NCI-H1694 (cell line): ENCODE measurements at regions not wholly inside any gene's neighbourhood (a gene's known extent, or its start where the extent isn't known, plus 50 kb on each side); places are given as distances from the start of the nearest gene placed in this dataset.

Experiments
- DNase-seq: peaks from one replicate; lab custom pipeline; 2025; lab: John Stamatoyannopoulos, UW

DNA sequence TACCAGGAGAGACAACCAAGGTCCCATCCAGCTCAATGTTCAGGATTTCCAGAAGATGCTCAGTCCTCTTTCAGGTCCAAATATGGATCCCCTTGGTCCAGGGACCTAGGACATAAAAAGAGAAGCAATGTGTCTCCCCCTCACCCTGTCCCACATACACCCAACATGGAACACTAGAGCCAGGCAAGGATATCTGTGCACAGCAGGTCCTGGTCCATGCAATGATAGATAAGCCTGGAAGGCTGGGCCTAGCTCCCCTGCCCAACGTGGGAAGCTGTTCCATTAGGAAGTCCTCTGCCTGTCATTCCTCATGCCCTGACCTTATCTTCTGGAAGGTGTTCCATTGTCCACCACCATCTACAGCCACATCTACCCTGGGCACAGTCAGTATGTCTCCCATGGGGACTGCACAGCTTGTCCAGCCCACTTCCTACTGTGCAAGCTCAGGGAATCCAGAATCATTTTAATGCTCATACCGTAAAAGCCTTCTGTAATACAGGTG, 1434.8 kb downstream of the TBC1D22A start:
- no peak for DNase-seq

DNA sequence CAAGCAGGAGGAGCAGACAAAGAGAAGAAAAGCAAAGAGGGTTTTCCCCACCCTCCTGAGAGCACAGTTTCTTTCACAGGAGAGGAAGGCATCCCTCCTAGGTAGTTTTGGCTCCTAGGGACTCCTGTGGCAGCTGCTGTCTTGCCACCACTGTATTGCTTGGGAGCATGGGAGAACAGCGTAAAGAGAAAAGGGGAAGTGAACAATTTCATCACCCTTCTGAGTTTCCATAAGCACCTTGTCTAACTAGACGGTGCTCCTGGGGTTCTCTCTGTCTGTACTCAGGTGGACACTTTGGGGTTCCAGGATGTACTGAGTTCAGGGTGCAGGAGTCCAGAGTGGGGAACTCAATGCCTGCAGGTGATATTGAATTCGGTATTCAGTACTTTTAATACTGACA, 1430.5 kb downstream of the TBC1D22A start:
- no peak for DNase-seq

DNA sequence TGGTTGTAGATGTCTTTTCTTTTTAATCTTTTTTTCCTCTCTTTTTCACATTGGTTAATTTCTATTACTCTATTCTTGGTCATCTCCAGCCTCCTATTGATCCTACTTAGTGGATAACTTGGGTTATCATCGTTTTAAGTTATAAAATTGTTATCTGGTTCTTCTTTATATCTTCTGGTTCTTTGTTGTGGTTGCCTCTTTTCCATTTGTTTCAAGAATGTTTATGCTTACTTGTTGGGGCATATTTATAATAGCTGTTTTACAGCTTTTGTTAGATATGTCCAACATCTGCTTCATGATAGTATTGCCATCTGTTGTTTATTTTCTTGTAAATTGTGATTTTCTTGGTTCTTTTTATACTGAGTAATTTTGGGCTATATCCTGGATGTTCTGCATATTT, 1429.6 kb downstream of the TBC1D22A start:
- no peak for DNase-seq

DNA sequence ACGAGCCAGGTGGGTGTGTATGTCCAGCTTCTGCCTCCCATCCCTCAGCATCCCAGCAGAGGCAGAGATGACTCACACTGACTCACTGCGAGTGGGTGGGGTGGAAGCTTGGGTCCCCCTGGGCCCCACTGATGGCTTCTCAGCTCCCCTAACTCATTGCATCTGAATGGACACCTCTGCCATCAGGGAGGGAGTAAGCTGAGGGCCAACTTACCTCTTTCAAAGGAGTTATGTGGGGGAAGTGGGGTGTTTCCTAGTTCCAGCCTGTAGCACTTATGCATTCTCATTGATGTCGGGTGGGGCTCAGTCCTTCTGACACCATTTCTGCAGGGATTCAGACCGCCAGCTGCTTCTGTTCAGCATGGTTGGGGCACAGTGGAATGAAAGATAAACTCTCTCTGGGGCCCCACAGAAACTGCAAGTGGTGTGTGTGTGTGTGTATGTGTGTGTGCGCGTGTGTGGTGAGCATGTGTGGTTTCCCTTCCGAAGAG, 1425.8 kb downstream of the TBC1D22A start:
- no peak for DNase-seq

DNA sequence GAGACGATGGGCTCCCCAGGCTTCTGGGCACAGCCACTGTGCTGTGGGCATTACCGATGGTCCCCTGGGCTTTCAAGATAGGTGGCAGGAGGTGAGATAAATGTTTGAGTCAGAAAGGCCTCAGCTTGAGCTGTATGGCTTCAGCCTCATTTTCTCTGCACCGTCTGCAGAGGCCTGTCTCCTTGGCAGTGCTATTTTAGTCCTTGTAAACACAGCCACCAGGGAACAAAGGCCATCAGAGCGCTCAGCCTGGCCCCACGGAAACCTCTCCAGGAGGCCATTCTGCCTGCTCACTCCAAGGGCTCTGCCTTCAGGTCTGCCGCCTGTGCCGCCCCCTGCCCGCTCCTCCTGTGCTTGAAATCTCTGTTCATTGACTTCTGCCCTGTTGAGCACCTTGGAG, 1424.9 kb downstream of the TBC1D22A start:
- no peak for DNase-seq

DNA sequence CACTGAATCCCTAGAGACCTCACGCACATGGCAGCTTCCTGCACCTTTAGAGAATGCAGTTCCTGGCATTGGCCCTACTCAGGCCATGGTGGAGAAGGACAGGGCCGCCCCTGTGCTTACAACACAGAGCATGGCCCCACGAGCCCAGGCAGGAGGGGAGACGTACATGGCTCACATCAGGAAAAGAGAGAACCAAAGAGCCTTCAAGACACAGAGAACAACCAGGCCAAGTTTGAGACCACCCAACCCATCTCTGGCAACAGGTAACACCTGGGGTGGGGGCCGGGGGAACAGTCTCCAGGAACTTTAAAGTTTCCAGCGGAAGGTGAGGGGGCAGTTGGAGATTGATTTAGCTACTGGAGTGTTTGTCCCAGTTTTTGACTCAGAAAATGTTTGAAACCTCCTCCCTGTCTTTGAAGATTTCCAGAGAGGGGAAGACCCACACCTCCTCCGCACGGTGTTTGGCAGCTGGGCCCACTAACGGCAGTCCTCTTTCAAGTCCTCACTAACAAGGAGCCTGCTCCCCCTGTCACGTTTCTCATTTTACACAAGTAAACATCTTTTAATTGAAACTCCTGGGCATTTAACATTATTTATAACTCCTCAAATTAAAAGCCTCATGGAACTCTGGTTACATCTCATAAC, 1423.8 kb downstream of the TBC1D22A start:
- DNase-seq, result no peak

DNA sequence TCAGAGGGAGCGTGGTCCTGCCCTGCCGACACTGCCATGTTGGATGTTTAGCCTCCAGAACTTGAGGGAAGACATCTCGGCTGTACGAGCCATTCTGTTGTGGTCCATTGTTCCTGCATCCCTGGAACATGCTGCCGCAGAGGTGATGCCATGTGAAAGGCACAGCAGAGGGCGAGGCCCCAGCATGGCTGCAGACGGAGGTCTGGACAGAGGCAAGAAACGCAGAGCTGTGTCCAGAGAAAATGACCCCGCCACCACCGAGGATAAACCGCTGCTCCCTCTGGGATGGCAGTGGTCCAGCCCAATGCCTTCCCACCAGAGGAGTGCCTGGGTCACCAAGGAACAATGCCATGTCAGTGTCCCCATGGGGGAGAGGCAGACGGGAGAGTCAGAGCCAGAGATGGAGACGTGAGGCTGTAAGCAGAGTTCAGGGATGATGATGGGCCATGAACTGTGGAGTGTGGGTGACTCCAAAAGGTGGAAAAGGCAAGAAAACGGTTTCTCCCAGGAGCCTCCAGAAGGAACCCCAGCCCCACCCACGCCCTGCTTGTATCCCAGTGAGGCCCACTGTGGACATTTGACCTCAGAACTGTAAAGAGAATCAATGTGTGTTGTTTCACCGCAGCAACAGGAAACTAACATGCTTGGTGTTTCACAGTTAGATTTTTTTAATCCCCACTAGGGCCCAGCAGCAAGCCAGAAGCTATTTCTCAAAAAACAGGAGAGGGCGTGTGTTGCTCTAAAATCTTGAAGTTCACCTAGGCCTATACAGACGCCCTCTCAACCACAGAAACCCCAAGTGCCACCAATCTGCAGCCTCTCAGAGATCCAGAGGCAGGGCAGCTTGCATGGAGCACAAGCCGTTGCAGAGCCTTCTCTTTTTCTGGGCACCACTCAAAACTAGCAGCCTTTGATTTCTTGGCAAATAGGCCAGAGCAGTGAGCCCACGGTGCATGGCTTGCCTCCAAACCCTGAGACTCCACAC, 1422.9 kb downstream of the TBC1D22A start:
- DNase-seq, result no peak

DNA sequence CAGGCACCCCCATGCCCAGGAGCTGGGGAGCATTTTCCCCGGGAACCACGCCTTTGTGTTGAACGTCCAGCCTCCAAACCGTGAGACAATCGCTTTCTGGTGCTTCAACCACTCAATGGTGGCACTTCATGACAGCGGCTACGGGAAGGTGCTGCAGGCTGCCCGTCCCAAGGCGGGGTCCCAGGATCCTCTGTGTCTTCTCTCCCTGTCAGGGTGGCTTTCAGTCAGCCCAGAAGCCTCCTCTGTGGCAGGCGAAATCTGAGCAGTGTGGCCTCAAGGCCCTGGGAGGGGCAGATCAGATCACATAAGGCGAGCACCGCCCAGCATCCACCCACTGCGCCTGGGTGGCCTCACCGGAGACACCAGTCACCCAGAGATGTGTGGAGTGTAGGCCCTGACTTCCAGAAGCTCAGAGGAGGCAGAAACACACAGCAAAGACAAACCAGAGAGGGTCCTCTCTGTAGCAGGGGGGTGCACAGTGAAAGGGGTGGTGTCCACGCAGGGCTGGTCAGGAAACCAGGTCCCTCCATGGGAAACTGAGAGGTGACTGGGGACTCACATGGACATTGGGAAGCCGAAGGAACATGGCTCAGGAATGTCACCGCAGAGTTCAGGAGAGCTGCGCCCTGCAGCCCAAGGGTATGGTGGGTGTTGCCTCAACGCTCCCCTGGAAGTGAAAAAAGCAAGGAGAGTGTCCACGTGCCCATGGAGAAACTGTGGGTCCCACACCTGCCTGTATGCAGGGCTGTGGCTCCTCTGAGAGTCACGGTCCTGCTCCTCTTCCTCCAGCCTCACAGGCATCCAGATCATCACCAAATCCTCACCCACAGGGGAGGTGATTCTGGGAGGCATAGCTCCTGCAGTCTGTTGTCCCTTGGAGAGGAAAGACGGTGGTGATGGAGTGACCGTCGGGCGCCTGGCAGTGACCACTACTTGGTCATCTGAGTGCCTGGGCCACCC, 1420.7 kb downstream of the TBC1D22A start:
- no peak for DNase-seq

DNA sequence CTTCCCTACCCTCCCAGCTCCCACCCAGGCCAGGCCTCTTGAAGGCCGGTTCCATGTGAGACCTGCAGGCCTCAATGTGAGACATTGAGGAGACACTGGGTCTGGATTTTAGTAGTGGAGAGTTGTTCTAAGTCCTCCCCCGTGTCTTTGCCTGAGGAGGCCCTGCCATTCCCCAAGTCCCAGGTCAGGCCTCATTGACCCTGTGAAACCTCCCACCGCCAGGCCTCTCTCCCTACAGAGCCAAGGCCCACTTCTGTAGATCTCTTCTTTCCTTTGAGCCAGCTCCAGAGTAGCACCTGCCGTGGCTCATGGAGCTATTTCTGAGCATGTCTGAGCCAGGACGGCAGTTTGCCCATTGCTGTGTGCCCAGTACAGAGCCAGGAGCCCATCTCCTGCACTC, 1419.6 kb downstream of the TBC1D22A start:
- no peak for DNase-seq

DNA sequence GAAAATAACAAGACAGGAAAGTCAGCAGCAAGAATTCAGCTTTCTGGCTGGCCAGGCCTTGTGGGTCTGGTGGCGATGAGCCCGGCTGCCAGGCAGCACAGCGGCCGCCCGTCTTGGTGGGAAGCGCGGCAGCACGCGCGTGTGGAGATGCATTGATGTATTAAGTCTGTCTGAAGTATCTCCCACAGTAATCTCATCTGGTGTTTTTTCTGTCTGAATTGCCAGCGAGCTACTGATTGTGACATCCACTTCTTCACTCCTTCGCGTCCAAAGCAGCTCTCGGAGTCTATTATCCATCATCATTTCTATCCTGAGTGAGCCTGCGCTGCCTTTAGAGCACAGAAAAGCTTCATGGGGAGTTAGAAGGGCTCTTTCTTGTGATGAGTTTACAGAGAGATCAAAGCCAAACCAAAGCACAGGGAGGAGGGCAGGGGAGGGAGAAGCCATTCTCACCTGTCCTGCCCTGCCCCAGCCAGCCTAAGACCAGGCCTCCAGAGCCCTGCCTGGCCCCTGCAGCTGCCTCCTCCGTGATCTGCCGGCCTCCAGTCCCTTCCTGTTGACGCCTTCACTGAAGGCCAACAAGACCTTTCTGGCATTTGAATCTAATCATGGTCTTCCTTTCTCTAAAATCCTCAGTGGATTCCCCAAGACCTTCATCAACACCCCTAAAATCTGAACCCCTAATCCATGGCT, 1419.0 kb downstream of the TBC1D22A start:
- DNase-seq, result no peak

DNA sequence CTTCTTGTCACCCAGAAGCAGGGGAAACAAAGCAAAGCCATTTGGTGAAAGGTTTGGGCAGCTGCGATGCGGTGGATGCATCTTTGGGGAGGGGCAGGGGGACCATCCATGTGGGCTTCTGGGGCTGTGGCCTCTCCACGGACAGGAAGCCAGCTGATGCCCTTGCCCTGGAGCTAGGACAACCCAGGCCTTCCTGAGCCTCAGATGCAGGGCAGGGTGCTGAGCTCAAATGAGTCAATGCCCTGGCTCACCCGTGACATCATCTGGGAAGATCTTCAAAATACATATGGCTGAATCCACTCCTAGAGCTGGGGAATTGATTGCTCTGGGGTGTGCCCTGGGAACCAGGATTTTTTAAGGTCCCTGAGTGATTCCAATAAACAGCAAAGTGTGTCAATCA, 1418.2 kb downstream of the TBC1D22A start:
- DNase-seq, result no peak

DNA sequence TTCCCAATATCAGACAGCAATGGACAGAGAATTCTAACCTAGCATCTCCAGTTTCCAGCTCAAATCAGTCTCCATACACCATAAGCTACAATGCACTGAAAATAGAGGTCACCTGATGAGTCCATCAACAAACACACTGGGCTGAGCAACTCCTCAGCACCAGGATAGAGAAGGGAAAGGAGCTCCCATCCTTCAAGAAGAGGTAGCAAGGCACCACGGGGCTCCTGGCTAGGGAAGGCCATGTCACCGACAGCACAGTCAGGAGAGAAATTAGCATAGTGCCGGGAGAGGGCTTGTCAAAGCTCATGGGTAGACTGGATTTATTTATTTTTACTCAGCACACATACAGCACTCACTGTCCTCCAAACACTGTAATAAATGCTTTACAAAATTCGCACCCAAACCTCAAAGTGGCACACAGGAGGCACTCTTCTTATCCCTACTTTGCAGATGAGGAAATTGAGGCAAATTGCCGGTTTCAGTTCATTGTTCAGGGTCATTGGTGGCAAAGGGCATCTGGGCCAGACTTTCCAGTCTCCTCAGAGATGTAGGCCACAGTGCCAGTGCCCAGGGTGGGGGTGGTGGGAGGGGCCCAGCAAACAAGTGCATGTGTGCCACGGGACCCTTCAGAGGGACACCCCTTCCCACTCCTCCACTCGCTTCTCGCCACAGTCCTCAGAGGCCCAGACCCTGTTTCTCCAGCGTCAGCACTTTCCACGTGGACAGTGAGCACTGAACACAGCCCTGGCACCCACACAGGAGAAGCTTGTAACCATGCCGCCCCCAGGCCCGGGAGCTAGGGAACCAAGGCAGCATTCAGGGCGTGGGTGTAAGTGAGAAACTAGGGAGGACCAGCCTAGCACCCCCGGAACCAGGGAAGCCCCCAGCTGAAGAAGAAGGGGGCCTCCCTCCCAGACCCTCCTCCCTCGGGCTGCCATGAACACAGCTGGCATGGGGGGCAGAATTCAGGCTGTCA, 1417.4 kb downstream of the TBC1D22A start:
- DNase-seq, result no peak

DNA sequence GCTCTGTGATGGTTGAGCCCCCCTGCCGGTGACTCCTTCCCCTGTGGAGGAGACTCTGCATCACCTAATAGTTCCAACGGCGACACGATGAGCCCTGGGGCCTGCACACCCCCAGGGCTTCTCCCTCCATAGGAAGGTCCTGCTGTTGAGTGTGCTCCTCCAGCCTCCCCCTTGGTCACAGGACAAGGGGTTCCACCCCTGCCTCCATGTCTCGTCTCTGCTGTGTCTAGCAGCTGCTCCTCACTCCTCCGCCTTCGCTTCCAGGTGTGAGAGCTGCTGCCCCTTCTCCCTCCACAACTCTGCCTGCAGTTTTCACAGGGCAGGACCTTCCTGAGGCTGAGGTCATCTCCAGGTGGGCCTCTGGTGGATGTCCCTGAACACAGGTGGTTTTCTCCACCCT, 1416.1 kb downstream of the TBC1D22A start:
- no peak for DNase-seq

DNA sequence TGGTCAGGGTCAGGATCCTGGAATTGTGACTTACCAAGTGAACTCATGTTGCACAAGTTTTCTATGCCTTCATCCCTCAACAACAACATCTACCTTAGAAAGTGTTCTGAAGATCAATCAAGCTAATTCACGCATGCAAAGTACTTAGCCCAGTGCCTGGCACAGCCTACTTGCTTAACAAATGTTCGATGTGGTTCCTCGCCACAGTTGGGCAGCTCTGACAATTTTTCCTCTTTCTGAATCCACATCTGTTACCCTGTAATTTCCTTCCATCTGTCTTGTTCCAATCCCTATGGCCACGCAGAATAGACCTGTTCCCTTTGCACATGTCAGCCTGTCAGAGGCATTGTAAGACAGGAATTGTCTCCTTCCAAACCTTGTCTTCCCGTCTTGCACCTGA, 1415.2 kb downstream of the TBC1D22A start:
- peak; percentile 88 for DNase-seq

DNA sequence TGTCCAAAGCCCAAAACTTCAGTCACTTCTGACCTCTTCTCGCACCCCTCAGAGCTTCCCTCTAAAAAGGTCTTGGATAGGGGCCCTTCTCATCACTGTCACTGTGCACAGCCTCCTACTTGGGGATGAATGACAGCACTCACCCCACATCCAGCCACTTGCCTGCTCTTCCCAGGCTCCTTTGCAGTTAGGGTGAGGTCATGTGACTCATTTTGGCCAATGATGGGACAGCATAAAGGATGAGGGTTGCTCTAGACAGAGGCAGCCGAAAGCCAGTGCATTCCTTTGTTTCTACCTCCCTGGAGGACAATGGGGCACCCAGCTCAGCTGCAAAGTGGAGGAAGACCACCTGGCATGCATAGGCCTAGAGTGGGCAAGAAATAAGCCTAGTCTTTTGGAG, 1413.3 kb downstream of the TBC1D22A start:
- no peak for DNase-seq

DNA sequence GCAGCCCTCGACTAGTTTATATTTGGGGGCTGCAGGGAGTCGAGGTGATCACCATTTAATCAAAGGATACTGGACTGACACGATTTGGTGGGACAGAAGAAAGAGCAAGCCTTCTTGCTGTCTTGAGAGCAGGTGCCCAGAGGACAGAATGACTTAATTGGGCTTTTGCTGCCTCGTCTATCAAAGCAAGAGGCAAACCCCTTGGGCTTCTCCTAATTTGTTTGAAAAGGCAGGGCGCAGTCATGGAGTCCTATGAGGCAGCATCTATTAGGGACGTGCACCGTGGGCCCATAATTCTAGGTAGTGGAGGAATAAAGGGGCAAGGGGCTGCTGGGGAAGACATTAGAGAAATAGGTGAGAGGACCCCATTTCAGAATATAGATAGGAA, 1411.3 kb downstream of the TBC1D22A start:
- no peak for DNase-seq

DNA sequence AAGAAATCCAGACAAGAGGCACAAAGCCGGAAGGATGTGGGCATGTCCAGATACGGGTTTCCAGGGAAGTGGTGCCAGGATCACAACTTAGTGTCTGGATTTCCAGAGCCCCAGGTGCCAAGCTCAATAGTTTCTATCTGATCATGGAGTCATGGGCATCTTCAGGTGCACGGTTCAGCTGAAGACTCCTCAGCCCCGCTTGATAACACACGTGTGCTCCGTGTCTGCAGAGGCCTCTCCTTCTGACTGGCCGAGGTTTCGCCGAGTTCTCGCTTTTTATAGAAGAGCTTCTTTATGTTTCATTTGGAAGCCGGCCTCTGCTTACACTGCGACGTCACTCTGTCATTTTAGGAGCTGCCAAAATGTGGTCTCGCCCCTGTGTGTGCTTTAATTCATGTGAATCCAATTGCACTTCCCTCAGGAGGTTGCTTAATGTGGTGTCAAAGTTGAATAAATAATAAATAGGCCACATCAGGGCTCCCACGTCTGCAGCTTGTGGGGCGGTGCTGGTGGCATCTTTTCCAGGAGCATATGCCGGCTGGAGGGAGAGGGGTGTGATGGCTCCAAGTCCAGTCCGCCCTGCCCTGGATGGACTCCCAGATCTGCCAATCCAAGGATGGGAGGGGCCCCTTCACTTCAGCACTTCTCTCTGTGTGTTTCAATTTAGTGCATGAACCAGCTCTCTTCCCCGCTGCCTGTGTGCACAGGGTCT, 1410.8 kb downstream of the TBC1D22A start:
- no peak for DNase-seq

DNA sequence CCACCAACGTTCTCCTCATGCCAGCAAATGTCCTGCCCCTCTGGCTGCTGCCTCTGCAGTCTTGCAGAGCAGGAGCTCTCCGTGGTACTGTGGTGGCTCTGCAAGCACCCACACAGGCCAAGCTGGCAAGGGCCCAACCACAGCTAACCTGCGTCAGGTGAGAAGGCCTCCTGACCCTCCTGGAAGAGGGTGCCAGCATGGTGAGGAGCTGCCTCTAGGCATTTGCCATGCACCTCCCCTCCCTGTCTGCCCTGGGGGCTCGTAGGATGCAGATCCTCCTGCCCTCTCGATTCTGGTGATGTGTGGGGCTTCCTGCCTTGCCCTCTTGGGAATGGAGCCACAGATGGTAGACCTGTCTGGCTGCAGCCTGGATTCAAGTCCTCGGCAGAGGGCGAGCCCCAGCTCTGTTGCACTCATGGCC, 1408.8 kb downstream of the TBC1D22A start:
- peak; percentile 25 for DNase-seq

DNA sequence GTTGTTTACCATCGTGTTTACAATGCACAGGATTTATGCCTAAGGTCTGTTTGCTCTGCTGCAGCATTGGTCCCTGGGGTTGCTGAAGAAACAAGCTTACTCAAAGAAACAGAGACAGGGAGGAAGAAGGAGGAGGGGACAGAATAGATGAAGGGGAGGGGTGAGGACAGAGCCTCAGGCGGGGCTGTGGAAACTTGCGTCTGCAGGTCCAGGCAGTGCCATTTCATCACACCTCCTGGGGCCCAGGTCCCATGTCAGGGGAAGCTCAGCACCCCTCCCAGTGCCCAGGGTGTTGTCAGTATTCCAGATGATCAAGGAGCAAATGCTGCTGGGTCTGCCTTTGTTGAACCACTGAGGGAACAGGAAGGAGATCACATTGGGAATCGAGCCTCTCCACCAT, 1406.8 kb downstream of the TBC1D22A start:
- no peak for DNase-seq
